ENCODE measurements at regions not wholly inside any gene's neighbourhood (a gene's known extent, or its start where the extent isn't known, plus 50 kb on each side); places are given as distances from the start of the nearest gene placed in this dataset.

GRCh38 chr20:50405235-50405914 is 104.8 kb upstream of the PTPN1 start:
- no peak for DNase-seq (ENCODE audit: low read depth, low spot score)

- no peak for DNase-seq (ENCODE audit: low read depth, low spot score)
These were observed 104.1 kb upstream of the PTPN1 start for GRCh38 chr20:50405915-50406609.

- DNase-seq (ENCODE audit: low read depth, low spot score) = no peak
These were observed 103.5 kb upstream of the PTPN1 start for GRCh38 chr20:50406610-50407136.

GRCh38 chr20:50408526-50409364 is 101.4 kb upstream of the PTPN1 start:
- DNase-seq (ENCODE audit: low read depth, low spot score) = no peak

- no peak for DNase-seq (ENCODE audit: low read depth, low spot score)
These were observed 100.7 kb upstream of the PTPN1 start for GRCh38 chr20:50409495-50409894.

- no peak for DNase-seq (ENCODE audit: low read depth, low spot score)
These were observed 99.8 kb upstream of the PTPN1 start for GRCh38 chr20:50410343-50410742.

- no peak for DNase-seq (ENCODE audit: low read depth, low spot score)
These were observed 98.1 kb upstream of the PTPN1 start for GRCh38 chr20:50412069-50412468.

GRCh38 chr20:50412499-50412898 is 97.7 kb upstream of the PTPN1 start:
- DNase-seq (ENCODE audit: low read depth, low spot score) = no peak

GRCh38 chr20:50413088-50413500 is 97.1 kb upstream of the PTPN1 start:
- no peak for DNase-seq (ENCODE audit: low read depth, low spot score)

GRCh38 chr20:50415021-50415515 is 95.1 kb upstream of the PTPN1 start:
- no peak for DNase-seq (ENCODE audit: low read depth, low spot score)

- peak; percentile 98 for DNase-seq (ENCODE audit: low read depth, low spot score)
These were observed 94.5 kb upstream of the PTPN1 start for GRCh38 chr20:50415516-50416268.

GRCh38 chr20:50416269-50417022 is 93.7 kb upstream of the PTPN1 start:
- DNase-seq (ENCODE audit: low read depth, low spot score) = no peak

- DNase-seq (ENCODE audit: low read depth, low spot score) = no peak
These were observed 93.2 kb upstream of the PTPN1 start for GRCh38 chr20:50417023-50417329.

- no peak for DNase-seq (ENCODE audit: low read depth, low spot score)
These were observed 92.5 kb upstream of the PTPN1 start for GRCh38 chr20:50417484-50418235.

- no peak for DNase-seq (ENCODE audit: low read depth, low spot score)
These were observed 91.1 kb upstream of the PTPN1 start for GRCh38 chr20:50418890-50419642.

GRCh38 chr20:50420380-50420779 is 89.8 kb upstream of the PTPN1 start:
- no peak for DNase-seq (ENCODE audit: low read depth, low spot score)

GRCh38 chr20:50421356-50422340 is 88.5 kb upstream of the PTPN1 start:
- no peak for DNase-seq (ENCODE audit: low read depth, low spot score)

GRCh38 chr20:50423758-50424157 is 86.4 kb upstream of the PTPN1 start:
- DNase-seq (ENCODE audit: low read depth, low spot score) = no peak

All from astrocyte of the hippocampus (primary cell).